Activated T-cell treated with anti-CD3 and anti-CD28 coated beads, Interleukin-2, amount 50 U/mL, for 24 hours (primary cell): ENCODE measurements at regions not wholly inside any gene's neighbourhood (a gene's known extent, or its start where the extent isn't known, plus 50 kb on each side); places are given as distances from the start of the nearest gene placed in this dataset.
"Not testable (repeated sequence)": the region's sequence is repeated elsewhere in the genome, so short reads cannot be mapped to it uniquely, and the experiment has no call there.

Source experiments
- DNase-seq: peaks from one replicate; pipeline ENCODE4 v3.0.0-alpha.2; 2020
- H3K27ac Mint-ChIP-seq: 2 replicates; pipeline ENCODE4 v1.8.0; 2020; ENCODE audit warnings: mild to moderate bottlenecking, mixed read lengths
- H3K27me3 Mint-ChIP-seq: 2 replicates; pipeline ENCODE4 v1.8.0; 2020; ENCODE audit warnings: mixed read lengths
- H3K36me3 Mint-ChIP-seq: 2 replicates; pipeline ENCODE4 v1.8.0; 2020; ENCODE audit warnings: low read depth, mixed read lengths
- H3K4me1 Mint-ChIP-seq: 2 replicates; pipeline ENCODE4 v1.8.0; 2020; ENCODE audit warnings: low read depth, mixed read lengths
- H3K4me3 Mint-ChIP-seq: 2 replicates; pipeline ENCODE4 v1.8.0; 2020; ENCODE audit warnings: mild to moderate bottlenecking, moderate library complexity, mixed read lengths
- H3K9me3 Mint-ChIP-seq: 2 replicates; pipeline ENCODE4 v1.8.0; 2020; ENCODE audit warnings: mixed read lengths

DNA sequence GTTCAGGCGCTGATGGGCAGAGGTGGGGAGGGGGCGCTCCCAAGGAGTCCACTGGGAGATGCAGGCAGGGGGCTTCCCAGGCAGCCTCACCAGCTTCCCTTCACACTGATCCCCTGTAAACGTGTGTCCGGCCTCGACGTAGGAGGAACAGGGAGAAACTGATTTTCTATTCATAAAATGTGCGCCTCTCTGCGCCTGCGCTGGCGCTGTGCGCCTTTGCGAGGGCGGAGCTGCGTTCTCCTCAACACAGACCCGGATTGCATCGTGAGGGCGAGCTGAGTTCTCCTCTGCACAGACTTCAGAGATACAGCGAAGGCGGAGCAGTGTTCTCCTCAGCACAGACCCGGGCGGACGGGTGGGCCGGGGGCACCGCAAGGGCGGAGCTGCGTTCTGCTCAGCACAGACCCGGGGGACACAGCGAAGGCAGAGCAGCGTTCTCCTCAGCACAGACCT is 259.1 kb downstream of the GOLGA6L6 start:
- DNase-seq, H3K27ac Mint-ChIP-seq, H3K27me3 Mint-ChIP-seq, H3K4me1 Mint-ChIP-seq, H3K9me3 Mint-ChIP-seq, H3K36me3 Mint-ChIP-seq, H3K4me3 Mint-ChIP-seq: not testable (repeated sequence)

DNA sequence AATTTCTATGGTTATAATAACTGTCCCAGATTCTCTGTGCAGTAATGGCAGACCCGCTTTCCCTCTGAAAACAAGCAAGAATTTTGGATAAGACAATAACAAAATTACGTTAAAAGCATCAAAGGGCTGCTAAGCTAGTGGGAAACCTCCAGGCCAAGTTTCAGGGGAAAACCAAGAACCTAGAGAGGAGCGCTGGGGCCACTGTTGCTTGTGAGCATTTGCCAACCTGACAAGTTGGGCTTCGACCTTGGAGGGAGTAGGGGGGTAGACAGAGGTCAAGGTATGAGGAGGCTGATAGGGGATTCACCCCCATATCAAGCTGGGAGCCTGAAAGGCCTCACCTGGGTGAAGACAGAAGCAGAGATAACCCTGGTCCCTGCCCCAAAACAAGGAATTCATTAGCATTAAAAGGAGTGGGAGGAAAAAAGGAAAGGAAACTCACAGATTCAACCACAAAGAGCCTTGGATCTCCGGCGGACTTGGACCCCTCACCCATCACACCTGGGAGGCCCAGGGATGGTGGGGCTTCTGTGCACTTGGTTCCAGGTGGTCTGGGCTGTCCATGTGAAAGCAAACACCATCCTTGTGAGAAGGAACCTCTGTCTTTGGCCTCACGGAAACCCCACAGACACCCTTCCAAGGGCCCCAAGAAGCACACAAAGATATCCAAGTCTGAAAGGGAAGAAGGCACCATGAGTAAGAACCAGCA is 259.9 kb downstream of the GOLGA6L6 start:
- not testable (repeated sequence) for H3K9me3 Mint-ChIP-seq, H3K4me3 Mint-ChIP-seq, H3K4me1 Mint-ChIP-seq, H3K27ac Mint-ChIP-seq, H3K27me3 Mint-ChIP-seq, DNase-seq, H3K36me3 Mint-ChIP-seq

DNA sequence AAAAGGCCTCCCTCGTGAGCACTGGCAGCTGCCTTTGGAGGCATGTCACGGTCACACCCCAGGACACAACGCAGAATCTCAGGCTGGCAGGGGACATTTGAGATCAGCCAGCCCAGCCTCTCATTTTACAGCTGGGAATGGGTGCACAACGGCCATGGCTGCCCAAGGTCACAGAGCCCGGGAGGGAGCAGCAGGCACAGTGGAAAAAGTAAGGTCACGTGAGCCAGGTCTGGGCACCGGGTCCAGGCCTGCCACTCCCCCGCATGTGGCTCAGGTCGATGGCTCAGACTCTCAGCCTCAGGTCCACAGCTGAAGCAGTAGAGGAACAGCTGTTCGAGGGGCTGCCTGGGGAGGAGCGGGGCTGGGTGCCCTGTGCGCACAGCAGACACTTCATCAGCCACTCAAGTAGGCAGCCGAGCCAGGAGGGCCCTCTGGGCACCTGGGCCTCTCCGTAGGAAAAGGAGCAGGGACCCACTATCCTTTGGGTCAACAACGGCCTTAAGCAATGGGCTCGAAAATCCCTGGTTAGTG is 260.6 kb downstream of the GOLGA6L6 start:
- Mint-ChIP-seq H3K36me3 (no peaks in the 10 kb centered on the region), H3K27ac (no peak overlapping the region), H3K4me3 (no peak overlapping the region), H3K4me1 (no peaks in the 10 kb centered on the region), H3K9me3 (no peaks in the 10 kb centered on the region), H3K27me3 (no peaks in the 10 kb centered on the region)
- no peak for DNase-seq

DNA sequence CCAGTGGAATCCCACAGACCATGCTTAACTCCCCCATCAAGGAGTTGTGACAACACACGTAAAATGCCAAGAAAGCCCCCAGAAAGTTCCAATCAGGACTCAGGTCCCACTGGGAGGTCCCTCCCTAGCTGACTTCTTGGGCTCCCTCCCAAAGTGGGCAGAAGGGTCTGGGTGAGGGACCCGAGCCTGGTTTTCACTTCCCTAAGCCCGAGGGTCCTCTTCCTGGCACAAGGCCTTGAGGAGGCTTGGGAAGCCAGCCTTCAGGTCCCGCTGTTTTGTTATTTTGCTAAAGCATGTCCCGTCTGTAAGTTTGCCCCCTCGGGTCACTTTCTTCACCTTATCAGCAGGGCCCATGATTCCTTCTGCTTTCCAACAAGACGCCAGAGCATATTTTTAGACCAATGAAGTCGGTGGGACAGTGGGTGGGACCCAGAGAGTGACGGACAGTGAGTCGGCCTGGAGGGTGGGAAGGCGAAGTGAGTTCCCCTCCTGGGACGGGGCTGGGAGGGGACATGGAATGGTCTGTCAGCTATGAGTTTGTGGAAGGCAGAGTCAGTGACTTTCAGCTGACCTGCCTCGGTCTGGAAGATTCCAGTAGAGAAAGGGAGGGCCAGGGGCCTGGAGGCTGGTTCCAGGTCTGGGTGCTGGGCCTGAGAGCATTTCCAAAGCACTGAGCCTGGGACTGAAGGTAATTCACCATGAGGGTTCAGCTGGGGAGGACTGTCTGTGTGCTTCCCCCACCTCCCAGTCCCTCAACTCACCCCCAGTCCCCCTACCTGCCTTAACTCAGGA is 261.3 kb downstream of the GOLGA6L6 start:
- H3K9me3 Mint-ChIP-seq, H3K4me1 Mint-ChIP-seq, H3K27ac Mint-ChIP-seq, H3K27me3 Mint-ChIP-seq, H3K4me3 Mint-ChIP-seq, DNase-seq, H3K36me3 Mint-ChIP-seq: not testable (repeated sequence)

DNA sequence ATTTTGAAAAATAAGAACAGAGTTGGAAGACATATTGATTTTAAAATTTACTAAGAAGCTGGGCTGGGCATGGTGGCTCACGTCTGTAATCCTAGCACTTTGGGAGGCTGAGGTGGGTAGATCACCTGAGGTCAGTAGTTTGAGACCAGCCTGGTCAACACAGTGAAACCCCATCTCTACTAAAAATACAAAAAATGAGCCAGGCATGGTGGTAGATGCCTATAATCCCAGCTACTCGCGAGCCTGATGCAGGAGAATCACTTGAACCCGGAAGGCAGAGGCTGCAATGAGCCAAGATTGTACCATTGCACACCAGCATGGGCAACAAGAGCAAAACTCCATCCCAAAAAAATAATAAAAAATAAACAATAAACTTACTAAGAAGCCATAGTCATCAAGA is 262.5 kb downstream of the GOLGA6L6 start:
- not testable (repeated sequence) for H3K4me3 Mint-ChIP-seq, H3K36me3 Mint-ChIP-seq, DNase-seq, H3K27me3 Mint-ChIP-seq, H3K4me1 Mint-ChIP-seq, H3K9me3 Mint-ChIP-seq, H3K27ac Mint-ChIP-seq

DNA sequence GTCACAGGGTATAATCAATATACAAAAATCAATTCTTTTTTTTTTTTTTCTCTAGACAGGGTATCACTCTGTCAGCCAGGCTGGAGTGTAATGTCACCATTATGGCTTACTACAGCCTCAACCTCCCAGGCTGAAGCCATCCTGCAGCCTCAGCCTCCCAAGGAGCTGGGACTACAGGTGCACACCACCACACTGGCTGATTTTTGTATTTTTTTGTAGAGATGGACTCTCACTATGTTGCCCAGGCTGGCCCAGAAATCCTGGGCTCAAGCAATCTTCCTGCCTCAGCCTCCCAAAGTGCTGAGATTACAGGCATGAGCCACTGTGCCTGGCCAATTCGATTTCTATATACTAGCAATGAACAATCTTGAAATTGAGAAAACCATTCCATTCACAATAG is 263.2 kb downstream of the GOLGA6L6 start:
- H3K27me3 Mint-ChIP-seq, H3K36me3 Mint-ChIP-seq, DNase-seq, H3K9me3 Mint-ChIP-seq, H3K27ac Mint-ChIP-seq, H3K4me1 Mint-ChIP-seq, H3K4me3 Mint-ChIP-seq: not testable (repeated sequence)

DNA sequence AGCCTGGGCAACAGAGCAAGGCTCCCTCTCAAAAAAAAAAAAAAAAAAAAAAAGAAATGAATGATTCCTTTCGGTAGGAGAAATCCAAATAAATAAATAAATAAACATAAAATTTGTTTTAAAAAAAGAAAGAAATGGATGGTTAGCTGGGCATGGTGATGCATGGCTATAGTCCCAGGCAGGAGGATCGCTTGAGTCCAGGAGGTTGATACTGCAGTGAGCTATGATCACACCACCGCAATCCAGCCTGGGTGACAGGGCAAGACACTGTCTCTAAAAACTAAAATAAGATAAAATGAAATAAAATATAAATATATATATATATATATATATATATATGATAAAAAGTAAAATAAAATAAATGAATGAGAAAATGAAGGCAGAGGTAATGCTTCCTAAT is 264.1 kb downstream of the GOLGA6L6 start:
- H3K36me3 Mint-ChIP-seq, H3K4me3 Mint-ChIP-seq, H3K4me1 Mint-ChIP-seq, DNase-seq, H3K27me3 Mint-ChIP-seq, H3K27ac Mint-ChIP-seq, H3K9me3 Mint-ChIP-seq: not testable (repeated sequence)

DNA sequence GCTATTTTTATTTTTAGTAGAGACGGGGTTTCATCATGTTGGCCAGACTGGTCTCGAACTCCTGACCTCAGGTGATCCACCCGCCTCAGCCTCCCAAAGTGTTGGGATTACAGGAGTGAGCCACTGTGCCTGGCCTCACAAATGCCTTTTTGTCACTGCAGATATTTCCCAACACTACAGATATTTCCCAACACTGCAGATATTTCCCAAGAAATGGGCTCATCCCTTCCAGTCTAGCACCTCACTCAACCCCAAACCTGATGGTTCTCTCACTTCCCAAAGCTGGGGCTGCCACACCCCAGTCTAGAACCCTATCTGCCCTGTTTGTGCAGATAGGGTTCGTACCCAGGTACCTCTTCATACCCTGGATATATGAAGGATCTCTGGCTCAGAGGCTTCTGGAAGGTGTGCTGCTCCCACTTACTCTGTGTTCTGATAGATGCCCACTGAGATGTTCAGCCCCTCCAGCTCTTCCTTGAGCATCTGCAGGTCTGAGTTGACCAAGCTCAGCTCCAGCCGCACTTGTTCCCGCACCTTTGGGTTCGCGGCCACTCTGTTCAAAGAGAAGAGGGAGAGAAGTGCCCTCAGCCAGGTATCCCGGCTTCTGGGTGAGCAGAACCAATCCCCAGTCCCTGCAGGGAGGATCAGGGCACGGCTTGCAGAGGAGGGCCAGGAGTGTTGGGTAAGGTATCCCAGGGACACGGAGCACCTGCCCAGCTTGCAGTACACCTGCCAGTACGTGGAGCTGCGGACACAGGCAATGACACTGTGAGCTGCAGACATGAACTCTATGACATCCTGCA is 265.1 kb downstream of the GOLGA6L6 start:
- not testable (repeated sequence) for H3K9me3 Mint-ChIP-seq, H3K4me3 Mint-ChIP-seq, H3K27ac Mint-ChIP-seq, H3K27me3 Mint-ChIP-seq, H3K4me1 Mint-ChIP-seq, H3K36me3 Mint-ChIP-seq, DNase-seq

DNA sequence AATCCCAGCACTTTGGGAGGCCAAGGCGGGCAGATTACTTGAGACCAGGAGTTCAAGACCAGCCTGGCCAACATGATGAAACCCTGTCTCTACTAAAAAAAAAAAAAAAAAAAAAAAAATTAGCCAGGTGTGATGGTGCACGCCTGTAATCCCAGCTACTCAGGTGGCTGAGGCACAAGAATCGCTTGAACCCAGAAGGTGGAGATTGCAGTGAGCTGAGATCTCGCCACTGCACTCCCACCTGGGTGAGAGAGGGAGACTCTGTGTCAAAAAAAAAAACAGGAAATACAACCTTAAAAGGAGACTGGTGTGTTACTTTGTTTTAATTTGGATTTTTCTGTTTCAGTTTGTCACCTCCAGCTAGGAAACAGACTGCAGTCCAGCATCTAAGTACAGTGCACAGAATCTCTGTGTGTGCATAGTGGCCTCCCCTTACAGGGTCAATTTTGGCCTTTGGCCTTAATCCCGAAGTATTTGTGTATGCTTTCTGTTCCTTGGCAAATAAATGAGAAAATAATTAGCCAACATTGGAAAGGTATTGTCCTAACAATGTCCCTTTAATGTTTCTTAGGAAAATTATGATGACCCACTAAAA is 266.1 kb downstream of the GOLGA6L6 start:
- H3K27me3 Mint-ChIP-seq, H3K9me3 Mint-ChIP-seq, H3K4me3 Mint-ChIP-seq, H3K27ac Mint-ChIP-seq, H3K36me3 Mint-ChIP-seq, DNase-seq, H3K4me1 Mint-ChIP-seq: not testable (repeated sequence)

DNA sequence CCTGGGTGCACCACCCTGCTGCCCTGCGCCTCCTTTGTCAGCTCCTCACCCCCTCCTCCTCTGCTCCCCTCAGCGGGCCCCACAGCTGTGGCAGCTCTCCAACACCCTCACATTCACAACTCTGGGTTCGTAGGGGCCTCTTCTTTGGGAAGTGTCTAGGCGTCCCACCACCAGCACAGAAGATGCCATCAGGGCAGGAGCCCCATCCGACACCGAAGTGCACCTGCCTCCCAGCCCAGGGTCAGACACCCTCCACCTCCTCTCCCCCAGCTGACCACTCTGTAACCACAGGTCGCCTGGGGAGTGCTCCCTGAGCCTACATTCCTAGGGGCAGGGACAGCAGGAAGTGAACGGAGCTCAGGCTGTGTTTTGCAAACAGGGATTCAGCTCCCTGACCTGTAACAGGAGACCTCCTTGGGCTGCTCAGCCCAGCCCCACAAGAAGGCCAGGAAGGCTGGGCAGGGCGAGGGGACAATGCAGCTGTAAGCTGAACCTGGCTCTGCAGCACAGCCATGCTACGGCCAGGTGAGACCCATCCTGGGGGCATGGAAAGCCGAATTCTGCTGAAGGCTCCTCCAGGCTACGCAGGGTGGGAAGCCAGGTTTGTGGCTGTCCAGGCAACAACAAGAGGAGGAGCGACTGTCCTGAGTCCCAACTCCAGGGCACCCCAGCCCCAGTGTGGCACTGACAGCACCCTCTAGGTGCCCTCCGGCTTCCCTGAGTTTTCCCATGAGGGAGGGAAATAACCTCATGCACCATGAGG is 269.0 kb downstream of the GOLGA6L6 start:
- no peak overlapping the region for H3K27ac Mint-ChIP-seq
- no peak for DNase-seq
- no peaks in the 10 kb centered on the region for H3K9me3 Mint-ChIP-seq
- H3K36me3 Mint-ChIP-seq: no peaks in the 10 kb centered on the region
- no peak overlapping the region for H3K4me3 Mint-ChIP-seq
- no peaks in the 10 kb centered on the region for H3K4me1 Mint-ChIP-seq
- H3K27me3 Mint-ChIP-seq: no peaks in the 10 kb centered on the region

DNA sequence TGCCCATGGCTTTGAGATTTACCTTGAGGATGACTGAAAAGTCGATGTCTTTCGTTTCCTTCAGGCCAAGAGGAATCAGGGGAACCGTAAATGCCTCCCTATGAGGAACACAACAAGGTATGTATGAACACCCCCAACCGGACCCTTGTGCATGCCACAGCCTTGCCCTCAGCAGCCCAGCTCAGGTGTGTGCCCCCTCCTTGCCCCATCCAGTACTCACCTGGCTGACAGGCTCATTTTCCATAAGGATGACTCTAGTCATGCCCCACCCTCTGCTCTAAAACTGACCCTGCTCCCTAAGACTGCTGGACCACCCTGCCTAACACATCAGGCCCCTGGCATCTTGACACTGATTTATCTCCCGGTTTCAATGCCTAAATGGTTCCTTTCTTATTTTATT is 270.0 kb downstream of the GOLGA6L6 start:
- Mint-ChIP-seq H3K9me3 (no peaks in the 10 kb centered on the region), H3K36me3 (no peaks in the 10 kb centered on the region), H3K27ac (no peak overlapping the region), H3K27me3 (no peaks in the 10 kb centered on the region), H3K4me3 (no peak overlapping the region), H3K4me1 (no peaks in the 10 kb centered on the region)
- DNase-seq: no peak

DNA sequence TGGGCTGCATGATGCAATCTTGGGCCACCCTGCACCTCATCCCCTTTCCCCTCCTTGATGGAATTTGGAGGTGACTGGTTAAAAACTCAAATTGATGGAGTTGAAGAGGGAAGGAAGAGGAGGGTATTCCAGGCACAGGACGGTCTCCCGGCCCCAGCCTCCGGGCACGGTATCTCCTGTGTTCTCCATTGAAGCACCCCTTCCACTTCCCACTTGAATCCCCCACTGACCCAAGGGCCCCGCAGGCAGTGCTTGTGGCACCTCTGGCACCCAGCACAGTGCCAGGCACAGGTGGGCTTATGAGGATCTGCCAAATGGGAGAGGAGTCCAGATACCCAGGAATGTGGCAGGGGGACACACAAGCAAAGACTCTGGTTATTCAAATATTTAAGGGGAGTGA is 271.6 kb downstream of the GOLGA6L6 start:
- not testable (repeated sequence) for H3K27ac Mint-ChIP-seq, H3K36me3 Mint-ChIP-seq, H3K4me3 Mint-ChIP-seq, H3K27me3 Mint-ChIP-seq, DNase-seq, H3K9me3 Mint-ChIP-seq, H3K4me1 Mint-ChIP-seq

DNA sequence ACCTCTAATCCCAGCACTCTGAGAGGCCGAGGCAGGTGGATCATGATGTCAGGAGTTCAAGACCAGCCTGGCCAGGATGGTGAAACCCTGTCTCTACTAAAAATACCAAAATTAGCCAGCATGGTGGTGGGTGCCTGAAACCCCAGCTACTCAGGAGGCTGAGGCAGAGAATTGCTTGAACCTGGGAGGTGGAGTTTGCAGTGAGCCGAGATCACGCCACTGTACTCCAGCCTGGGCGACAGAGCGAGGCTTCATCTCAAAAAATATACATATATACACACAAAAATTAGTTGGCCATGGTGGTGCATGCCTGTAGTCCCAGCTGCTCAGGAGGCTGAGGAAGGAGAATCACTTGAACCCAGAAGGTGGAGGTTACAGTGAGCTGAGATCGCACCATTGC is 273.6 kb downstream of the GOLGA6L6 start:
- H3K9me3 Mint-ChIP-seq, H3K4me1 Mint-ChIP-seq, DNase-seq, H3K27ac Mint-ChIP-seq, H3K36me3 Mint-ChIP-seq, H3K4me3 Mint-ChIP-seq, H3K27me3 Mint-ChIP-seq: not testable (repeated sequence)
